ENCODE measurements at regions not wholly inside any gene's neighbourhood (a gene's known extent, or its start where the extent isn't known, plus 50 kb on each side); places are given as distances from the start of the nearest gene placed in this dataset.

DNA sequence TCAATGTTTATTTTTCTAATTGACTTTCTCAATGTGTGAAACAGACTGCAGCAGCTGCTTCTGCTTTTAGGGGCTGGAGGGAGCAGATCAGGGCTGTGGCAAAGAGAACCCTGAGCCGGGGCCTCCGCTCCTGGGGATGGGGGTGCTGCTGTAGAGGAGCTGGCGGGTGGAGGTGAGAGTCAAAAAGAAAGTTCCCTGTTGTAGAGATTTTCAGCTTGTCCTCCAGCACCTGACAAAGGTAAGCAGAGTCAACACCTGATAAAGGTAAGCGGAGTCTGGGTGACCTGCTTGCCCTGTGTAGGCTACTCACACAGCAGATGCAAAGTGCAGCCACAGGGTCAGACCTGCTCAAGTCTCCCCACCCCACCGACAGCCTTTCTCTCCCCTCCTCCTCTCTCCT is 252.4 kb upstream of the IRX1 start:
- no peak for DNase-seq (ENCODE audit: low read depth in 2 of 2)
- TF ChIP-seq, protein P1, sequence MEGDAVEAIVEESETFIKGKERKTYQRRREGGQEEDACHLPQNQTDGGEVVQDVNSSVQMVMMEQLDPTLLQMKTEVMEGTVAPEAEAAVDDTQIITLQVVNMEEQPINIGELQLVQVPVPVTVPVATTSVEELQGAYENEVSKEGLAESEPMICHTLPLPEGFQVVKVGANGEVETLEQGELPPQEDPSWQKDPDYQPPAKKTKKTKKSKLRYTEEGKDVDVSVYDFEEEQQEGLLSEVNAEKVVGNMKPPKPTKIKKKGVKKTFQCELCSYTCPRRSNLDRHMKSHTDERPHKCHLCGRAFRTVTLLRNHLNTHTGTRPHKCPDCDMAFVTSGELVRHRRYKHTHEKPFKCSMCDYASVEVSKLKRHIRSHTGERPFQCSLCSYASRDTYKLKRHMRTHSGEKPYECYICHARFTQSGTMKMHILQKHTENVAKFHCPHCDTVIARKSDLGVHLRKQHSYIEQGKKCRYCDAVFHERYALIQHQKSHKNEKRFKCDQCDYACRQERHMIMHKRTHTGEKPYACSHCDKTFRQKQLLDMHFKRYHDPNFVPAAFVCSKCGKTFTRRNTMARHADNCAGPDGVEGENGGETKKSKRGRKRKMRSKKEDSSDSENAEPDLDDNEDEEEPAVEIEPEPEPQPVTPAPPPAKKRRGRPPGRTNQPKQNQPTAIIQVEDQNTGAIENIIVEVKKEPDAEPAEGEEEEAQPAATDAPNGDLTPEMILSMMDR (IDR thresholded peaks at IDR 0.05; ENCODE audit: low read depth, low read length): no peak
- H3K4me3 ChIP-seq (replicated peaks in 1 of 2; ENCODE audit: low read depth in 2 of 2, low read length in 2 of 2): no peak overlapping the region

DNA sequence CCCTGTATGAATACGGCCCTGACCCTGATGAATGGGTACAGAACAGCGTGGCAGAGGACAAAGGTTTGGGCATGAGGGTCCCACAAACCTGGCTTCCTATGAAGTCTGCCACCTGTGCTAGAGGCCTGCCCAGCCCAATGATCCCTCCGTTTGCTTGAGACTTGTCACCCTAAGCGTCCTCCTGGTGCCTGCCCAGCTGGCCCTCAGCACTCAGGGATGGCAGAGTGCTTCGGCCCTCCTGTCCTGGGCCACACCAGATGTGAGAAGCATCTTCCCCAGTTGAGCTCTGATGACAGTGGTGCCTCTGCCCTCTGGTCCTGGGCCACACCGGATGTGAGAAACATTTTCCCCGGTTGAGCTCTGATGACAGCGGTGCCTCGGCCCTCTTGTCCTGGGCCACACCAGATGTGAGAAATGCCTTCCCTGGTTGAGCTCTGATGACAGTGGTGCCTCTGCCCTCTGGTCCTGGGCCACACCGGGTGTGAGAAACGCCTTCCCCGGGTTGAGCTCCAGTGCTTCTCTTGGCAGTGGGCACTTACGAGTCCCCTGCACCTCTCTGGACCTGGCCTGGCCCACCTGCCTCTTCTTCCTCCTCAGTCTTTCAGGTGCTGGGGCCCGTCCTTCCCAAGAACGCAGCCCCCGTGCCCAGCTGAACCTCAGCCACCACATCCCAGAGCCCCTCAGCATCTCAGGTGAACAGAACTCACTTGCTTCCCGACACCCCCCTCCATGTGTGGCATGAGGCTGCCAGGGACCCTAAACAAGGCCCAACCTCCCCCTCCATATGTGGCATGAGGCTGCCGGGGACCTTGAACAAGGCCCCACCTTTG is 253.1 kb upstream of the IRX1 start:
- no peak overlapping the region for H3K4me3 ChIP-seq (replicated peaks in 1 of 2; ENCODE audit: low read depth in 2 of 2, low read length in 2 of 2)
- no peak for DNase-seq (ENCODE audit: low read depth in 2 of 2)
- TF ChIP-seq, protein P1 (IDR thresholded peaks at IDR 0.05; ENCODE audit: low read depth, low read length): no peak

DNA sequence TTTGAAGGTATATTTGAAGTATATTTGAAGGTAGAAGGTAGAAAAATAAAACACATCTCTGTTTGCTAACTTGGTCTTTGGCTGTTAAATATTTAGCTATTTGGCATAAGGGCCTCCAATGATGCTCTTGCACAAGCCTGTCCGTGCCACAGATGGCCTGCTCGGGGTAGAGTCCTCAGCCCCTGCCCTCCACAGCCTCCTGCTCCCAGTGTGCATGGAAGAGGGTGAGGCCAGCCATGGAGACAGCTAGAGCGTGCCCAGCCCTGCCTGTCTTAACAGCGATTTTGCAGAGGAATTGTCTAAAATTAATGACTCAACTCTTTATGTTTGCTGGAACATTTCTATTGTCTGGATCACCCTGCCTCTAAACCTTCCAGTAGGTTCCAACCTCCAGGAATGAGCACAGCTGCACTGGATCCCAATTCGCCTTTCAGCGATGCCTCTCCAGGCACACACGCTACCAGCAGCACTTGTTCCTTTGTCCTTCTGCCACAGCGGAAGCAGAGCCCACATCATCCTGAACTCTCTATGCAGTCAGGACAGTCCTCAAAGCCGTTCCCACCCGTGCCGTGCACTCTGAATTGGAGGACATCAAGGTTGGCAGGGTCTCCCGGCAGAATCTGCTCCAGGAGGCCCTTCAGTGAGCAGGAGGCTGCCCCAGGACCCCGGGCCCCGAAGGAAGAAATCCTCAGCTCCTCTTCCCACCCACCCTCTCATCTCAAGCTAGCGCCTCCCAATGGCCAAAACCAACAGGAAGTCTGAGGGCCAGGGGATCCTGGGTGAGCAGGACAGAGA is 254.0 kb upstream of the IRX1 start:
- no peak for DNase-seq (ENCODE audit: low read depth in 2 of 2)
- no peak overlapping the region for H3K4me3 ChIP-seq (replicated peaks in 1 of 2; ENCODE audit: low read depth in 2 of 2, low read length in 2 of 2)
- TF ChIP-seq, protein P1 (IDR thresholded peaks at IDR 0.05; ENCODE audit: low read depth, low read length): no peak

GRCh38 chr5:3340471-3340870 is 255.2 kb upstream of the IRX1 start:
- no peak for DNase-seq (ENCODE audit: low read depth in 2 of 2)
- TF ChIP-seq, protein P1 (IDR thresholded peaks at IDR 0.05; ENCODE audit: low read depth, low read length): no peak

DNA sequence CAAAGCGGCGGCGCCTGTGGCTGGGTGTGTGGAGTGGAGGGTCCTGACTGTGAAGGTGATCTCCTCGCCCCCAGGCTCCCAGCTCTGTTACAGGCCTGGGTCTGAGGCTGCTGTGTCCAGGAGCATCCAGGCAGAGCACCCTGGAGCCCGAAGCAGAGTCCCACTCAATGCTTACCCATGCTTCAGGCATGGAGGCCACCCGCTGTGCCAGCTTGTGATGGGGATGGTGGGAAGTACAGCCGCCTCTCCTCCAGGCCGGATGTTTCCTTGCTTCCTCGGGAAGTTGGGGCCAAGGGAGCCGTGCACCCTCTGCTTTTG is 255.9 kb upstream of the IRX1 start:
- TF ChIP-seq, protein P1 (IDR thresholded peaks at IDR 0.05; ENCODE audit: low read depth, low read length): no peak
- no peak for DNase-seq (ENCODE audit: low read depth in 2 of 2)
- no peak overlapping the region for H3K4me3 ChIP-seq (replicated peaks in 1 of 2; ENCODE audit: low read depth in 2 of 2, low read length in 2 of 2)

More at GRCh38 chr5:3340471-3340870, 255.2 kb upstream of the IRX1 start:
- no peak overlapping the region for H3K4me3 ChIP-seq (replicated peaks in 1 of 2; ENCODE audit: low read depth in 2 of 2, low read length in 2 of 2)

GRCh38 chr5:3339092-3339797 is 256.4 kb upstream of the IRX1 start:
- TF ChIP-seq, protein P1 (IDR thresholded peaks at IDR 0.05; ENCODE audit: low read depth, low read length): no peak
- DNase-seq (ENCODE audit: low read depth in 2 of 2): no peak
- no peak overlapping the region for H3K4me3 ChIP-seq (replicated peaks in 1 of 2; ENCODE audit: low read depth in 2 of 2, low read length in 2 of 2)

All from cardiac fibroblast (primary cell).